HCT116 (cell line): ENCODE measurements at regions not wholly inside any gene's neighbourhood (a gene's known extent, or its start where the extent isn't known, plus 50 kb on each side); places are given as distances from the start of the nearest gene placed in this dataset.

Source experiments
- ATAC-seq: fragments of 200-7000 bp; cut with Tn5 transposase; 2 replicates; pipeline ENCODE4 v1.9.1; 2020; ENCODE audit warnings: mild to moderate bottlenecking, moderate library complexity
- BruUV-seq: library from RNA; stranded (reverse); fragments of 400-500 nt; replicated peaks from 2 replicates; lab custom pipeline; 2021; lab: Mats Ljungman, UMichigan
- CTCF ChIA-PET: fragments of 300-600 bp; sonication (Branson Sonifier 250); formaldehyde crosslinking; loops from one replicate; lab custom pipeline; 2021; ENCODE audit warnings: antibody characterized with exemption; lab: Charles Lee
- POLR2A ChIA-PET: fragments of 300-600, 350-600 bp; sonication (Branson Sonifier 250); formaldehyde crosslinking; loops from one replicate; lab custom pipeline; 2021; ENCODE audit warnings: antibody characterized with exemption; lab: Charles Lee
- RAD21 ChIA-PET, 2 experiments: fragments of 300-600 bp; sonication (Branson Sonifier 250); formaldehyde crosslinking; loops; one replicate each; lab custom pipeline; 2023; ENCODE audit warnings: low total read pairs in 2 of 2; ENCODE audit not compliant: uncharacterized antibody in 2 of 2, unreplicated experiment in 2 of 2, low non-redundant PET in 1 of 2; lab: Charles Lee
- DNase-seq: peaks from one replicate; pipeline ENCODE4 v3.0.0-alpha.2; 2010; ENCODE audit warnings: low read depth, low spot score
- H2AFZ ChIP-seq: fragments of 200-600 bp; shearing (Covaris generic), sonication (generic); 2 replicates; pipeline ENCODE4 v1.6.1; 2017; ENCODE audit warnings: low read depth, mixed run types, mixed read lengths, antibody characterized with exemption, low read length; ENCODE audit not compliant: poor library complexity, severe bottlenecking
- H3K27ac ChIP-seq: 2 replicates; pipeline ENCODE4 v1.5.1; 2012; ENCODE audit warnings: low read depth, low read length
- H3K27me3 ChIP-seq: fragments of 200-600 bp; sonication (generic); 2 replicates; pipeline ENCODE4 v1.6.1; 2016; ENCODE audit warnings: mixed run types, low read length, mixed read lengths; ENCODE audit not compliant: insufficient read depth
- H3K36me3 ChIP-seq, 2 experiments: fragments of 200-500 bp in 1 of 2; fragments of 200-600 bp in 1 of 2; sonication (Bioruptor generic) in 1 of 2; sonication (generic) in 1 of 2; 2 replicates each; pipeline versions ENCODE4 v1.5.1 to v1.6.1; 2014 to 2016; ENCODE audit warnings: low read length in 2 of 2, inconsistent platforms in 1 of 2, mixed read lengths in 1 of 2, mixed run types in 1 of 2; ENCODE audit not compliant: insufficient read depth in 2 of 2, control insufficient read depth in 1 of 2
- H3K4me1 ChIP-seq, 2 experiments: fragments of 200-600 bp in 1 of 2; sonication (generic) in 1 of 2; 2 replicates each; pipeline versions ENCODE4 v1.5.1 to v1.6.1; 2012 to 2017; ENCODE audit warnings: low read length in 2 of 2, inconsistent platforms in 1 of 2, mild to moderate bottlenecking in 1 of 2, mixed read lengths in 1 of 2, mixed run types in 1 of 2, moderate library complexity in 1 of 2; ENCODE audit not compliant: insufficient read depth in 2 of 2, control insufficient read depth in 1 of 2
- H3K4me2 ChIP-seq: fragments of 200-600 bp; sonication (generic); 2 replicates; pipeline ENCODE4 v1.6.1; 2017; ENCODE audit warnings: mixed run types, low read length, mixed read lengths
- H3K4me3 ChIP-seq, 2 experiments: fragments of 200-600 bp in 1 of 2; sonication (generic) in 1 of 2; replicated peaks in 1 of 2; 2 replicates each; pipeline ENCODE4 v1.5.1; 2011 to 2016; ENCODE audit warnings: low read length in 2 of 2, control low read depth in 1 of 2, low read depth in 1 of 2, mild to moderate bottlenecking in 1 of 2, mixed read lengths in 1 of 2, mixed run types in 1 of 2
- H3K79me2 ChIP-seq: fragments of 200-600 bp; sonication (generic); 2 replicates; pipeline ENCODE4 v1.6.1; 2017; ENCODE audit warnings: mild to moderate bottlenecking, mixed run types, low read length, moderate library complexity, mixed read lengths; ENCODE audit not compliant: insufficient read depth
- H3K9ac ChIP-seq: fragments of 200-600 bp; sonication (generic); 2 replicates; pipeline ENCODE4 v1.6.1; 2016; ENCODE audit warnings: low read length, mixed read lengths
- H3K9me2 ChIP-seq: fragments of 200-600 bp; sonication (generic), shearing (Covaris generic); 2 replicates; pipeline ENCODE4 v1.6.1; 2017; ENCODE audit warnings: mixed run types, mild to moderate bottlenecking, moderate library complexity; ENCODE audit not compliant: insufficient read depth
- H3K9me3 ChIP-seq, 2 experiments: fragments of 200-500 bp in 1 of 2; fragments of 200-600 bp in 1 of 2; sonication (Bioruptor generic) in 1 of 2; sonication (generic) in 1 of 2; 2 replicates each; pipeline ENCODE4 v1.6.1; 2014 to 2017; ENCODE audit warnings: low read length in 2 of 2, mixed read lengths in 2 of 2, inconsistent platforms in 1 of 2, low read depth in 1 of 2, mild to moderate bottlenecking in 1 of 2, mixed run types in 1 of 2, moderate library complexity in 1 of 2; ENCODE audit not compliant: control insufficient read depth in 1 of 2, insufficient read depth in 1 of 2
- H4K20me1 ChIP-seq: fragments of 200-600 bp; sonication (generic), shearing (Covaris generic); 2 replicates; pipeline ENCODE4 v1.6.1; 2017; ENCODE audit warnings: mixed run types, mild to moderate bottlenecking, moderate library complexity; ENCODE audit not compliant: insufficient read depth
- ATF3 ChIP-seq: IDR thresholded peaks from 2 replicates; pipeline ENCODE4 v1.6.1; 2012
- CTCF ChIP-seq, 3 experiments: fragments of 200-600 bp in 1 of 3; sonication (generic) in 1 of 3; IDR thresholded peaks in 2 of 3; conservative IDR thresholded peaks in 1 of 3; 2 replicates each; pipeline ENCODE4 v1.5.1; 2012 to 2017; ENCODE audit warnings: low read depth in 2 of 3, low read length in 2 of 3, antibody characterized with exemption in 1 of 3, borderline replicate concordance in 1 of 3, control low read depth in 1 of 3, mild to moderate bottlenecking in 1 of 3, mixed read lengths in 1 of 3, mixed run types in 1 of 3, moderate library complexity in 1 of 3; ENCODE audit not compliant: insufficient read depth in 1 of 3
- EGR1 ChIP-seq: IDR thresholded peaks from 2 replicates; pipeline ENCODE4 v1.6.1; 2012; ENCODE audit warnings: low read depth
- EZH2phosphoT487 ChIP-seq: fragments of 200-600 bp; IDR thresholded peaks from 2 replicates; pipeline ENCODE4 v1.6.1; 2018; ENCODE audit warnings: antibody characterized with exemption, borderline replicate concordance
- FOSL1 ChIP-seq: IDR thresholded peaks from 2 replicates; pipeline ENCODE4 v1.6.1; 2012; ENCODE audit warnings: low read depth
- JUND ChIP-seq: IDR thresholded peaks from 2 replicates; pipeline ENCODE4 v1.6.1; 2012
- MAX ChIP-seq: IDR thresholded peaks from 2 replicates; pipeline ENCODE4 v1.6.1; 2012
- POLR2A ChIP-seq: IDR thresholded peaks from 2 replicates; pipeline ENCODE4 v1.7.0; 2011; ENCODE audit warnings: borderline replicate concordance; ENCODE audit not compliant: insufficient read depth, insufficient read length; ENCODE audit errors: extremely low read depth
- RAD21 ChIP-seq: IDR thresholded peaks from 2 replicates; pipeline ENCODE4 v1.6.1; 2012; ENCODE audit warnings: low read depth, mild to moderate bottlenecking
- REST ChIP-seq: IDR thresholded peaks from 2 replicates; pipeline ENCODE4 v1.6.1; 2012; ENCODE audit warnings: low read depth
- SIN3A ChIP-seq: IDR thresholded peaks from 2 replicates; pipeline ENCODE4 v1.6.1; 2012; ENCODE audit warnings: low read depth
- SRF ChIP-seq: IDR thresholded peaks from 2 replicates; pipeline ENCODE4 v1.6.1; 2012; ENCODE audit warnings: low read depth
- TCF7L2 ChIP-seq: IDR thresholded peaks from 2 replicates; pipeline ENCODE4 v1.7.0; 2011; ENCODE audit warnings: borderline replicate concordance, inconsistent platforms; ENCODE audit not compliant: insufficient read depth, insufficient read length; ENCODE audit errors: extremely low read depth
- ZBTB33 ChIP-seq: IDR thresholded peaks from 2 replicates; pipeline ENCODE4 v1.6.1; 2011; ENCODE audit warnings: mild to moderate bottlenecking, low read length, moderate library complexity; ENCODE audit not compliant: insufficient replicate concordance; ENCODE audit errors: extremely low read depth
- intact Hi-C: fragments of 100-400 bp; cut with micrococcal nuclease; formaldehyde crosslinking; loops from 2 replicates; pipeline ENCODE4 v1.10.0; 2022

- RAD21 ChIA-PET: no interaction called here
- Histone ChIP-seq H3K79me2 (no peaks in the 10 kb centered on the region), H3K9me3 (peaks cover 5 to 7% of the 10 kb centered on the region in 2 experiments; a peak in 3 of 4 replicates), H3K36me3 (no peaks in the 10 kb centered on the region), H4K20me1 (no peaks in the 10 kb centered on the region), H3K27me3 (no peaks in the 10 kb centered on the region), H3K9ac (no peak overlapping the region), H3K27ac (no peak overlapping the region), H2AFZ (no peak overlapping the region), H3K4me1 (no peaks in the 10 kb centered on the region), H3K4me3 (no peak overlapping the region), H3K9me2 (no peaks in the 10 kb centered on the region), H3K4me2 (no peak overlapping the region)
- POLR2A ChIA-PET: no interaction called here
- CTCF ChIA-PET: no interaction called here
- no TSS peak for BruUV-seq
- ATAC-seq (no peak), DNase-seq (no peak)
- intact Hi-C loops: no loop called here
- TF ChIP-seq SRF (no peak), SIN3A (no peak), RAD21 (no peak), TCF7L2 (no peak), ZBTB33 (no peak), MAX (no peak), EZH2phosphoT487 (no peak), JUND (no peak), REST (no peak), CTCF (IDR thresholded peaks at IDR 0.05 in 2 of 3, conservative IDR thresholded peaks at IDR 0.05 in 1 of 3; ENCODE audit: borderline replicate concordance in 1 of 3, insufficient read depth in 1 of 3, low read depth in 2 of 3, low read length in 2 of 3) (no peak), EGR1 (no peak), FOSL1 (no peak), ATF3 (no peak), POLR2A (no peak)
These were observed 1823.6 kb upstream of the FLRT2 start for GRCh38 chr14:83706231-83706954.
